GM12878 (cell line): ENCODE measurements at regions not wholly inside any gene's neighbourhood (a gene's known extent, or its start where the extent isn't known, plus 50 kb on each side); places are given as distances from the start of the nearest gene placed in this dataset.

Experiments used
- CHD1 ChIP-seq: IDR thresholded peaks from 2 replicates; pipeline ENCODE4 v1.6.1; 2012; ENCODE audit warnings: low read depth, low read length, improper control_type of control experiment
- EZH2 ChIP-seq: IDR thresholded peaks from 2 replicates; pipeline ENCODE4 v1.6.1; 2012; ENCODE audit warnings: low read depth, mild to moderate bottlenecking, control low read depth, inconsistent platforms, low read length, borderline replicate concordance; ENCODE audit not compliant: control insufficient read depth
- GABPA ChIP-seq: IDR thresholded peaks from 2 replicates; pipeline ENCODE4 v1.6.1; 2014; ENCODE audit warnings: antibody characterized with exemption, low read depth, mild to moderate bottlenecking, inconsistent platforms
- IKZF1 ChIP-seq: fragments of 450-650 bp; conservative IDR thresholded peaks from 2 replicates; pipeline ENCODE4 v1.6.1; 2017; ENCODE audit warnings: antibody characterized with exemption, mild to moderate bottlenecking
- MAX ChIP-seq: IDR thresholded peaks from 2 replicates; pipeline ENCODE4 v1.6.1; 2012; ENCODE audit warnings: low read depth, low read length, improper control_type of control experiment
- NFIC ChIP-seq: IDR thresholded peaks from 2 replicates; pipeline ENCODE4 v1.6.1; 2012; ENCODE audit warnings: low read depth, mild to moderate bottlenecking, inconsistent platforms, low read length, moderate library complexity
- NFYB ChIP-seq: IDR thresholded peaks from 2 replicates; pipeline ENCODE4 v1.6.1; 2011; ENCODE audit warnings: low read depth, mild to moderate bottlenecking, low read length, improper control_type of control experiment, moderate library complexity; ENCODE audit not compliant: insufficient read depth
- POU2F2 ChIP-seq: IDR thresholded peaks from 3 replicates; pipeline ENCODE4 v1.6.1; 2011; ENCODE audit warnings: low read depth, mild to moderate bottlenecking, low read length, borderline replicate concordance
- STAT1 ChIP-seq: fragments of 450-650 bp; conservative IDR thresholded peaks from 2 replicates; pipeline ENCODE4 v1.6.1; 2014; ENCODE audit warnings: antibody characterized with exemption, mild to moderate bottlenecking
- YY1 ChIP-seq: IDR thresholded peaks from 2 replicates; pipeline ENCODE4 v1.6.1; 2011; ENCODE audit warnings: low read depth, mild to moderate bottlenecking, low read length
- TF ChIP-seq, protein P1 (sequence below): IDR thresholded peaks from 2 replicates; pipeline ENCODE4 v1.6.1; 2011; ENCODE audit warnings: low read depth, mild to moderate bottlenecking, low read length, moderate library complexity, borderline replicate concordance; ENCODE audit errors: extremely low read depth
- TF ChIP-seq, protein P2 (sequence below), 3 experiments: IDR thresholded peaks in 2 of 3; conservative IDR thresholded peaks in 1 of 3; 2 replicates each; pipeline ENCODE4 v1.5.1; 2011; ENCODE audit warnings: low read depth in 3 of 3, low read length in 3 of 3, mild to moderate bottlenecking in 3 of 3, control low read depth in 2 of 3, moderate library complexity in 2 of 3, inconsistent platforms in 1 of 3, mixed read lengths in 1 of 3; ENCODE audit not compliant: control insufficient read depth in 2 of 3, insufficient read depth in 1 of 3; ENCODE audit errors: extremely low read depth in 1 of 3
- TF ChIP-seq, protein P3 (sequence below): fragments of 450-650 bp; IDR thresholded peaks from 2 replicates; pipeline ENCODE4 v1.6.1; 2018; ENCODE audit warnings: borderline replicate concordance, mild to moderate bottlenecking; ENCODE audit not compliant: partially characterized antibody
- TF ChIP-seq, protein P4 (sequence below): fragments of 450-650 bp; IDR thresholded peaks from 2 replicates; pipeline ENCODE4 v1.6.1; 2017; ENCODE audit warnings: mild to moderate bottlenecking

GRCh38 chr21:34204481-34205439, 131.4 kb downstream of the MRPS6 start:
- no peak for TF ChIP-seq POU2F2
- TF ChIP-seq STAT1, result no peak
- TF ChIP-seq MAX, result no peak
- TF ChIP-seq, protein P1, sequence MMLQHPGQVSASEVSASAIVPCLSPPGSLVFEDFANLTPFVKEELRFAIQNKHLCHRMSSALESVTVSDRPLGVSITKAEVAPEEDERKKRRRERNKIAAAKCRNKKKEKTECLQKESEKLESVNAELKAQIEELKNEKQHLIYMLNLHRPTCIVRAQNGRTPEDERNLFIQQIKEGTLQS, result no peak
- TF ChIP-seq NFIC, result no peak
- TF ChIP-seq, protein P2, sequence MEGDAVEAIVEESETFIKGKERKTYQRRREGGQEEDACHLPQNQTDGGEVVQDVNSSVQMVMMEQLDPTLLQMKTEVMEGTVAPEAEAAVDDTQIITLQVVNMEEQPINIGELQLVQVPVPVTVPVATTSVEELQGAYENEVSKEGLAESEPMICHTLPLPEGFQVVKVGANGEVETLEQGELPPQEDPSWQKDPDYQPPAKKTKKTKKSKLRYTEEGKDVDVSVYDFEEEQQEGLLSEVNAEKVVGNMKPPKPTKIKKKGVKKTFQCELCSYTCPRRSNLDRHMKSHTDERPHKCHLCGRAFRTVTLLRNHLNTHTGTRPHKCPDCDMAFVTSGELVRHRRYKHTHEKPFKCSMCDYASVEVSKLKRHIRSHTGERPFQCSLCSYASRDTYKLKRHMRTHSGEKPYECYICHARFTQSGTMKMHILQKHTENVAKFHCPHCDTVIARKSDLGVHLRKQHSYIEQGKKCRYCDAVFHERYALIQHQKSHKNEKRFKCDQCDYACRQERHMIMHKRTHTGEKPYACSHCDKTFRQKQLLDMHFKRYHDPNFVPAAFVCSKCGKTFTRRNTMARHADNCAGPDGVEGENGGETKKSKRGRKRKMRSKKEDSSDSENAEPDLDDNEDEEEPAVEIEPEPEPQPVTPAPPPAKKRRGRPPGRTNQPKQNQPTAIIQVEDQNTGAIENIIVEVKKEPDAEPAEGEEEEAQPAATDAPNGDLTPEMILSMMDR (IDR thresholded peaks at IDR 0.05 in 2 of 3, conservative IDR thresholded peaks at IDR 0.05 in 1 of 3; ENCODE audit: control insufficient read depth in 2 of 3, extremely low read depth in 1 of 3, insufficient read depth in 1 of 3, low read depth in 3 of 3, low read length in 3 of 3), result no peak
- no peak for TF ChIP-seq IKZF1
- TF ChIP-seq, protein P3, sequence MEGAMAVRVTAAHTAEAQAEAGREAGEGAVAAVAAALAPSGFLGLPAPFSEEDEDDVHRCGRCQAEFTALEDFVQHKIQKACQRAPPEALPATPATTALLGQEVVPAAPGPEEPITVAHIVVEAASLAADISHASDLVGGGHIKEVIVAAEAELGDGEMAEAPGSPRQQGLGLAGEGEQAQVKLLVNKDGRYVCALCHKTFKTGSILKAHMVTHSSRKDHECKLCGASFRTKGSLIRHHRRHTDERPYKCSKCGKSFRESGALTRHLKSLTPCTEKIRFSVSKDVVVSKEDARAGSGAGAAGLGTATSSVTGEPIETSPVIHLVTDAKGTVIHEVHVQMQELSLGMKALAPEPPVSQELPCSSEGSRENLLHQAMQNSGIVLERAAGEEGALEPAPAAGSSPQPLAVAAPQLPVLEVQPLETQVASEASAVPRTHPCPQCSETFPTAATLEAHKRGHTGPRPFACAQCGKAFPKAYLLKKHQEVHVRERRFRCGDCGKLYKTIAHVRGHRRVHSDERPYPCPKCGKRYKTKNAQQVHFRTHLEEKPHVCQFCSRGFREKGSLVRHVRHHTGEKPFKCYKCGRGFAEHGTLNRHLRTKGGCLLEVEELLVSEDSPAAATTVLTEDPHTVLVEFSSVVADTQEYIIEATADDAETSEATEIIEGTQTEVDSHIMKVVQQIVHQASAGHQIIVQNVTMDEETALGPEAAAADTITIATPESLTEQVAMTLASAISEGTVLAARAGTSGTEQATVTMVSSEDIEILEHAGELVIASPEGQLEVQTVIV, result no peak
- TF ChIP-seq, protein P4, sequence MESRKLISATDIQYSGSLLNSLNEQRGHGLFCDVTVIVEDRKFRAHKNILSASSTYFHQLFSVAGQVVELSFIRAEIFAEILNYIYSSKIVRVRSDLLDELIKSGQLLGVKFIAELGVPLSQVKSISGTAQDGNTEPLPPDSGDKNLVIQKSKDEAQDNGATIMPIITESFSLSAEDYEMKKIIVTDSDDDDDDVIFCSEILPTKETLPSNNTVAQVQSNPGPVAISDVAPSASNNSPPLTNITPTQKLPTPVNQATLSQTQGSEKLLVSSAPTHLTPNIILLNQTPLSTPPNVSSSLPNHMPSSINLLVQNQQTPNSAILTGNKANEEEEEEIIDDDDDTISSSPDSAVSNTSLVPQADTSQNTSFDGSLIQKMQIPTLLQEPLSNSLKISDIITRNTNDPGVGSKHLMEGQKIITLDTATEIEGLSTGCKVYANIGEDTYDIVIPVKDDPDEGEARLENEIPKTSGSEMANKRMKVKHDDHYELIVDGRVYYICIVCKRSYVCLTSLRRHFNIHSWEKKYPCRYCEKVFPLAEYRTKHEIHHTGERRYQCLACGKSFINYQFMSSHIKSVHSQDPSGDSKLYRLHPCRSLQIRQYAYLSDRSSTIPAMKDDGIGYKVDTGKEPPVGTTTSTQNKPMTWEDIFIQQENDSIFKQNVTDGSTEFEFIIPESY, result no peak
- TF ChIP-seq NFYB, result no peak
- TF ChIP-seq GABPA, result no peak
- no peak for TF ChIP-seq EZH2
- no peak for TF ChIP-seq YY1
- no peak for TF ChIP-seq CHD1
